GF-D8 (cell line): ENCODE measurements at regions not wholly inside any gene's neighbourhood (a gene's known extent, or its start where the extent isn't known, plus 50 kb on each side); places are given as distances from the start of the nearest gene placed in this dataset.

Experiments used
- DNase-seq: peaks from one replicate; lab custom pipeline; 2025; lab: John Stamatoyannopoulos, UW

- no peak for DNase-seq
Observed at GRCh38 chr20:60804240-60804917, 447.7 kb upstream of the CDH4 start.

- DNase-seq: no peak
Observed at GRCh38 chr20:60804918-60805630, 447.0 kb upstream of the CDH4 start.

GRCh38 chr20:60806354-60806753, 445.7 kb upstream of the CDH4 start:
- DNase-seq: no peak

GRCh38 chr20:60806824-60807223, 445.2 kb upstream of the CDH4 start:
- no peak for DNase-seq

- no peak for DNase-seq
Observed at GRCh38 chr20:60808003-60808672, 443.9 kb upstream of the CDH4 start.

- no peak for DNase-seq
Observed at GRCh38 chr20:60808701-60809100, 443.4 kb upstream of the CDH4 start.

- no peak for DNase-seq
Observed at GRCh38 chr20:60810561-60810960, 441.5 kb upstream of the CDH4 start.

GRCh38 chr20:60812561-60812960, 439.5 kb upstream of the CDH4 start:
- DNase-seq: no peak

- no peak for DNase-seq
Observed at GRCh38 chr20:60813066-60813465, 439.0 kb upstream of the CDH4 start.

GRCh38 chr20:60815656-60816055, 436.4 kb upstream of the CDH4 start:
- DNase-seq: no peak

GRCh38 chr20:60816901-60817300, 435.2 kb upstream of the CDH4 start:
- no peak for DNase-seq

- no peak for DNase-seq
Observed at GRCh38 chr20:60817891-60818290, 434.2 kb upstream of the CDH4 start.

- no peak for DNase-seq
Observed at GRCh38 chr20:60819511-60819910, 432.6 kb upstream of the CDH4 start.

GRCh38 chr20:60820149-60820548, 431.9 kb upstream of the CDH4 start:
- no peak for DNase-seq

GRCh38 chr20:60820918-60821317, 431.1 kb upstream of the CDH4 start:
- DNase-seq: no peak

GRCh38 chr20:60822699-60823607, 429.1 kb upstream of the CDH4 start:
- DNase-seq: no peak

- DNase-seq: no peak
Observed at GRCh38 chr20:60835876-60836275, 416.2 kb upstream of the CDH4 start.

- DNase-seq: no peak
Observed at GRCh38 chr20:60837173-60837770, 414.8 kb upstream of the CDH4 start.

GRCh38 chr20:60838297-60838696, 413.8 kb upstream of the CDH4 start:
- no peak for DNase-seq

- no peak for DNase-seq
Observed at GRCh38 chr20:60840971-60841370, 411.1 kb upstream of the CDH4 start.

- DNase-seq: no peak
Observed at GRCh38 chr20:60845146-60845545, 406.9 kb upstream of the CDH4 start.
